Forelimb muscle (tissue), 1 donor: ENCODE measurements at regions not wholly inside any gene's neighbourhood (a gene's known extent, or its start where the extent isn't known, plus 50 kb on each side); places are given as distances from the start of the nearest gene placed in this dataset.

ENCODE experiments used
- DNase-seq: peaks from one replicate; pipeline ENCODE4 v3.0.0-alpha.2; 2013; ENCODE audit warnings: low read depth

DNA sequence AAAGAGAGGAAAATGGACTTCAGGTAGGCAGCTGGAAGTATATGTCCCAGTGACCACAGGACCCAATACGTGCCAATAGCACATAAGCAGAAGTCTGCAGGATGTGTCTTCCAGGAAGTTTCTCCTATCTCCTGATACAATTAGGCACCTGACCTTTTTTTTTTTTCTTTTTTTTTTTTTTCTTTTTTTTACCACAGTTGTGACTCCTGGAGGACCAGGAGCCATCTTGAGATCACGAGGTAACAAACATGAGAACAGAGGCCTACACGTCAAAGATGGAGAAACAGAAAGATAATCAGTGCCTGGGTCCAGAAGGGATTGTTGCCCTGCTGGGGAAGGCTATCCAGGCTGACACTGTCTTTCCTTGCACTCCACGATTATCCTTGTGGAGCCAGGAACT lies 312.4 kb upstream of the NEBL start:
- no peak for DNase-seq

DNA sequence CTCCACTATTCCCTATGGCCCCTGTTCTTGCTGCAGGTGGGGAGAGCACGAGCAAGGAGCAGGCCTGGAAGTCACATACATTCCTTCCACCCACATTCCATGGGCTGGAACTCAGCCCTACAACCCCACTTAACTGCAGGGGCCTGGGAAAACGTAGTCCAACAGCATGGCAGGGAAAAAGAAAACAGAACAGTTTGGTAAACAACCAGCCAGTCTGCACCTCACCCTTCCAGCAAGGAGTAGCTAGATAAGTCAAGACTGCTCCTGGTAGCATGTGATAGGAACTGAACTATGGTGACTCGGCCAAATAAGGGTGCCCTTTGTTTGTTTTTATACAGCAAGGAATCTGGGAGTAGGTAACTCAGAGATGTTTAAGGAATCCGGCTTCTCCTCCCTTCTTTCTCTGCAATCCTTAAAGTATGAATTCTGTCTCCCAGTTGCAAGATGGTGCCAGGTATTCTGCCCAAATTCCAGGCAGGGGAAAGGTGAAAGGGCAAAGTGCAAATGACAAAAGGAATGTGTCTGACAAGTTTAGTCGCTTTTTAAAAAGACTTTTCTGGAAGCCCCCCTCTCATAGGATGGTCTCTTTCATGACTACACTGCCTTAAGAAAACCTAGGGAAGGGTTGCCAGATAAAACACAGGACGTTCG lies 311.7 kb upstream of the NEBL start:
- DNase-seq: no peak

DNA sequence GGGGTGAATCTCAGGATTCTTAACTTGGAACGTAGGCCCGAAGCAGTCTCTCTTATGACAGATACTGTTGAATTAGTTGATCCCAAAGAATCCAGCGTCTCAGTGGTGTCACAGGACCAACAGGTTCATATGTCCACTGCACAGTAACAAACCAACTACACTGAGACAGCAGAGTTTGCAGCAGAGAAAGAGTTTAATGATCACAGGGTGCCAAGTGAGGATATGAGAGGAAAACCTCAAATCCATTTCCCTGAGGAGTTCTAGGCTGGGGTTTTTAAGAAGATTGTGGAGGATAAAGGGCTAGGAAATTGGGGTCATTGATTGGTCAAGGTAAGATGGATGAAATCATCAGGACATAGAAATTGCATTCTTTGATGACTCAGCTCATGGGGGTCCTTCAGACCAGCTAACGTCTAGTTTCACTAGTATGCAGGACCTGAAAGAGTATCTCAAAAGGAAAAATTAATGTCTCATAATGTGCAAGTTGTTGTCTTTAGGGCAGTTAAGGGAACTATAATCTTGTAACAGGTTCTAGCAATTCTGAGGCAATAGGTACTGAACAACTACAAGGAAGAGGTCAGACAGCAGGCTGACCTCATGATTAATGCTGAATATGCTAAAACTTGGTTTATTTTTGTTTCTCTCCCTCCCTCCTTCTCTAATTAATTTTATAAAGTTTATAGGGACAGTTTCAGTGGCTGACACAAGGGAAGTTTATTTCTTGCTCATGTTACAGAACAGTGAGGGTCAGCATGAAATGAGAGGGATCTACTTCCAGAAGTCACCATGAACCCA lies 310.9 kb upstream of the NEBL start:
- DNase-seq: no peak

DNA sequence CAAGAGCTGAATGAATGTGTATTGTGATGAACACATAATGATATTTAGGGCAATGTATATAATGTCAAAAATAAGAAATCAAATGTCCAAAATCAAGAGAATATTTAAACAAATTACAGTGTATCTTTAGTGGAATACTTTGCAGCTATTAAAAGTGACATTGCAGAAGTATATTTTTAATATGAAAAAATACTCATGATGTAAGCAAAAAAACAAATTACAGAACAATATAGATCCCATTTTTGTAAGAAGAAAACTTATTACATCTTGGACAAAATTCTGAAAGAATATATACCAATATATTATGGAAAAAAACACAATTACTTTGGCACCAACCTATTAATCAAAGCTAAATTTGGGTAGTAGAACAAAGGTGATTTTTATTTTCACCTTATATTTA lies 308.2 kb upstream of the NEBL start:
- DNase-seq: no peak

DNA sequence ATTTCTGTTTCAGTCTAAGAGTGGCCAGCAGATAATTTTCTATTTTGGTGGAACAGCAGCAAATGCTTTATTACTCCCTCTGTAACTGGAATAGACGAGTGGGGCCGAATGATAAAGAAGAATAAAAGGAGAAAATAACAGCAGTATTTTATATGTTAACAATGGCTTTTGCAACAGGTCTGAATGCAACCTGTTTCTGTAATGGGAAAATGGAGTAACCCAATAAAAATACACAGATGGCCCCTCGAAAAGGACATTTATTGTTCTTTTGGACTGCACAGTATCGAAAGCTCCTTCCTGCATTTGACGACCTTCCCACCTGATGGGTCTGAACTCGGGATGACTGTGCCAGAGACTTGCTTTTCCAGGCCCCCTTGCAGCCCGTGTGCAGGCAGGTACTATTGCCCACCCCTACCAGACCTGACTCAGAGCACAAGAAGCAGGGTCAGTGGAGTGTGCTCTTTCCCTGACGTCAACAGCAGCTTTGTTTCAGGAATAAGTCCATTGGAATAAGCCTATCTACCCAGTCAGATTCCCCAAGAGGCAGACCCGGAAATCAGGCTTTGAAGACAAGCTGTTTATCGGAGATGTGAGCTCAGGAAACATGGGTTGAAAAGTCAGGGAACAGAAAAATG lies 306.5 kb upstream of the NEBL start:
- no peak for DNase-seq

DNA sequence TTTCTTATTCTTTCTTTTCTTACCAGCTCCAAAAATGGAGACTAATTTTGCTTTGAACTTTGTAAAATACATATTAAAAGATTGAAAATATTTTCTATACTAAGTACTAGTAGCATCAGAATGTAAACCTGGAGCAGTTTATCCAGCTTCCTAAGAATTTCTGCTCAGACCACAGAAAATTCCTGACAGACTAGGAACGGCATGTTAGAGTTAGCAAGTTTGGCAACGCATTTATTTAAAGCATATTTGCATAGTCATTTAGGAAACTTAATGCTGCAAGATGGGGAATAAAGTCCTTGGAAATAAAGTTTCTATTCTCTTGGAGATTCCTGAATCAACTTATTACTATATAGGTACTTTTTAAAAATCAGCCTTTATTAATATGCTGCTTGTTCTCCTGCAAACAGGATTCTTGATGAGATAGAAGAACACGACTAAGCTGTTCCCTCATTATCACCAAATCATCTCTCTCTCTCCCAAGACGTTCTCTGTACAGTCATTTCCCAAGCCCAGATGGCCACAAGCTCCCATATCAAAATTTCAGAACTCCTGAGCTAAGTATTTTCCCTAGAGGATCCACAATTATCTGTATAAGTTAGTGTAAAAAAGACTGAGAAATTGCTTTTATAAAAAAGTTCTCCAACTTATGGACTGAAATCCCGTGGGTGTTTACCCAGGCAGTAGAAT lies 305.8 kb upstream of the NEBL start:
- no peak for DNase-seq

DNA sequence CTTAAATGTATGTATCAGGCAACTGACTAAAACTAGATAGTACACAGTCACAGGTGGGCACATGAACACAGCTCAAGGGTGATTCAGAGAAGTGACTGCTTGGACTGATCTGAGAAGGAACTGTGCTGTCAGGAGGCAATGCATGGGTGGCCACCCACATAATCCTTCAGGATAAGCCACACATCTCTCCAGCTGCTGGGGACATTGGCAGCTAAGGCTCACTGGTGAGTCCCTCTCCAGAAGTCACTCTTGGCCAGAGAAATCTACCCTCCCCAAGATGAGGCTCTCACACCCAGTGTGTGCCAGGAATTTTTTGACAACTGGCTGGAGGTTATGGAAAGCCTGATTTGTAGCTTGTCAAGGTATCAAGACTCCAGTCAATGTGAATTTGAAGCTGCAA lies 302.4 kb upstream of the NEBL start:
- no peak for DNase-seq

DNA sequence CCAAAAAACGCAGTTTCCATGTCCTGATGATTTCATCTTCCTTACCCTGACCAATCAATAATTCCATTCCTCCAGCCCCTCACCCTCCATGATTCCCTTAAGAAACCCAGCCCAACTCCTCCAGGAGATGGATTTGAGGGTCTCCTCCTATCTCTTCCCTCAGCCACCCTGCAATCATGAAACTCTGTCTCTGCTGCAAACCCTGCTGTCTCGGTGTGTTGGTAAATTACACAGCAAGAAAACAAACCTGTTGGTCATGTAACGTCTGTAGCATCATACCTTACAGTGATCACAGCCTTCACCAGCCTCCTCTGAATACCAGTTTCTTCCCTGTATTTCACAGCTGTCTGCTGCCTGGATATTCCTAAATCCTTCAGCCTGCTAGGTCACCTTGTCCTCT lies 300.7 kb upstream of the NEBL start:
- no peak for DNase-seq

DNA sequence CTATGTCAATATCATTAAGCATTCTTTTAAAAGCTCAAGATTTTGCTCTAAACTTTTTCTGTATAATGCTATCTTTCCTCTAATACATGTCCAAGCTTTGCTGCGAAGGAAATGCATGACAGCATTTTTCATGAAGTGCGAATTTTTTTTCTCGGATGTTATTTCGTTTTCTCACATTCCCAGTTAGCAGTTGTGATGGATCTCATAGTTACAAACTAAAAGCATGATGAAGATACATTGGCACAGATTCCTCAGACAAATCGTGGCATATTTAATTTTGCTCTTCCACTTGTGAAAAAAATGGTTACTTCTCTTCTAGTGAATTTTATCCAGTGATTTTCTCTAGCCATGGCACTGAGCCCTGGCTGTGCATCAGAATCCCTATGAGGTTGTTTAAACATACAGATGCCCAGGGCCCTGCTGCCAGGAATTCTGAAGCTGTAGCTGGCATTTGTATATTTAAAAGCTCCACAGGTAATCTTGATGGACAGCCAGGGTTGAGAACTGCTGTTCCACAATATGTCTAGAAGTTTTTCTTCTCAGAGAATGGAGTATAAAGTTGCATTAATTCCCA lies 299.8 kb upstream of the NEBL start:
- DNase-seq: no peak

DNA sequence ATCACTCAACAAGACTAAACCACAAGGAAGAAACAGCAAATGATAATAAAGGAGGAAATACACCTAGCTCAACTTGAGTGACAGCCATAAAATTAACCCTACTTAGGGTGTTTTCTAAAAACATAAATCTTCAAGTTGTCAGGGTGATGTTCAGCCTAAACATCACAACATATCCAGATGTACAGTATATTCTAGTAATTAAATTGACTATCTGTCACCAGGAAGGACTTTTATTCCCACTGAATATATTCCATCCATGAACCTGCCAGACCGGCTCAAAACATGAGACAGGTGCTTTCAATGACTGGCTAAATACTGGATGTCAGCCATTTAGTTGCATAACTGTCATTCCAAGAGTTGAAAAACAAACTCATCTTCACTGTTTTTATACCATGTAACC lies 298.1 kb upstream of the NEBL start:
- DNase-seq: no peak

DNA sequence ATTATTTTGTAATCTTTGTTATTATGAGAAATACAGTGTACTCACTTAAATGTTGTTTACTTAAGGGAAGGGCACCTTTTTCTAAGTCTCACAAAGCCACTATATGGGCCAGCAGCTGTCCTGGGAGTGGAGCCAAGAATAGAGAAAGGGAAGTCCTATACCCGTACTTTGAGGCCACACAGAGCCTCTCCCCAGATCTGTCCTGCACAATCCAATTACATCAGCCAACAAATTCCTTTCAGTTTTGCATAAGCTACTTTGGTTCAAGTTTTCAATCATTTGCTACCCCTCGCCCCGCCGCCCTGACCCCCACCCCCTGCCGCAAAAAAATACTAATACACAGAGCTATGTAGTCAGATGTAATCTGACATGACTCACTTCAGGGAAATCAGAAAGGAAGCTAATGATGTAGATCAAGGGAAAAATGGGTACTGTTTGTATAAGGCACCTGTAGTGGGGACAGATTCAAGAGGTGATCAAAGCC lies 297.4 kb upstream of the NEBL start:
- DNase-seq: no peak

DNA sequence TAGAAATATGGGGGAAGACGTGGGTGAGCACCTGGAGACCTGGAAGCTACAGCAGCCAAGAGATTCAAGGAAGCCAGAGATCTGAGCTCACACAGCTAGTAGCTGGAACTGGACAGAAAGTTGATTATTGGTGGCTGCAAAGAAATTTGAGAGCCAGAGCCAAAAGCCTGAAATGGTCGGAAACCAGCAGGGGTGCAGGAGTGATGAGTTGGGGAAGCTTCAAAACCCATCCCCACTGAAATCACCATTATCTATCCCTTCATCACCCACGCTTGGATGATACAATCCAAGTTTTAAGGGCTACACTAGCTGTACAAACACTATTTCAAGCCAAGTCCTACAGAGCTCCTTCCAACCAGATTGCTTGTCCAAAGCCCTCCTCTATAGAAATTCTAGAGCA lies 296.1 kb upstream of the NEBL start:
- no peak for DNase-seq

DNA sequence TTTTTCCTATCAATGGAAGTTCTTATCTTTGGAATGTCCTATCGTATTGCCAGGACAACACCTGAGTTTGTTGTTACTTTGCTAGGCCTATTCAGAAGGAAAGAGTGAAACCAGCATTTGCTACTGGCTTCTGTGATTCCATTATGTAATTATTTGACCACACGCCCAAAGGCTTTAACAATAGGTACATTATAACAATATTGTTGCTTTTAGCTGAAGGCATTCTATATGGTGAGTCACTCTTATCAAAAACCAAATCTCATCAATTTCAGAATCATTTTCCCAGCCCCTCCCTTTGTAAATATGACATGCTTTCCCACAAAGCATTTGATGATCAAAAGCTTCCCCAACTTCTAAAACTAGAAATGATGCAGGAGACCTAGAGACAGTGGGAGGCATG lies 294.4 kb upstream of the NEBL start:
- DNase-seq: no peak

DNA sequence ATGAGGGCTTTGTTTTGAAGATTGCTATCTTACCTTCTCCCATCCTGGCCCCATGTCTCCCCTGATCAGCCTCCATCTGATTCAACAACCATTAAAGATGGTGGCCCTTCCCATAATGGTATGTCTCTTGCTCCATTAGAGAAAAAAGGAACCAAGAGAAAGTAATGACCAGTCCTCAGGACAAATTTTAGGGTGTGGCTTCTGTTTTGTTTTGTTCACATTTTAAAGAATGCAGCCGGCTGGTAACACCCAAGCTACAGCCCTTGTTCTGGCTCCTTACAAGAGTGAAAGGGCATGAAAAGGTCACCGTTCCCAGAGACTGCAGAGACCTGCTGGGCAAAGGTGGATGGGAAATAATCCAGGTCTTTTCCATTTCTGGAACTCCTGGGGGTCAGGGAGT lies 287.9 kb upstream of the NEBL start:
- no peak for DNase-seq

DNA sequence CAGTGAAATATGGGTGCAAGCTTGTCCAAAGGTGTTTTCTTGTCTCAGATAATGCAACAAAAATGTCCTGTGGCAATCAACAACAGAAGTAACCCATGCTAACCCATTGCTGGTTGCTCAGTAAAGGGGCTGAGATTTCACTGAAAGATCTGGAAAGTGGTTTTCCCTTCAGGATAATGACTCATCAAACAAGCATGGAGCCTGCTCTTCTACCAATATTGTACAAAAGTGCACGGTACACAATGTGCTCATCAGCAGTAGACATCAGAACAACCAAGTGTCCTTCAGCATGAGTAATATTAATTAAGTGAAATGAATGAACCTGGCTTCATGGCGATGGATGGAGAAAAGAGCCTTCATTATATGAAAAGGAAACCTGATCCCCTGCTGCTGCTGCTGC lies 287.1 kb upstream of the NEBL start:
- no peak for DNase-seq

DNA sequence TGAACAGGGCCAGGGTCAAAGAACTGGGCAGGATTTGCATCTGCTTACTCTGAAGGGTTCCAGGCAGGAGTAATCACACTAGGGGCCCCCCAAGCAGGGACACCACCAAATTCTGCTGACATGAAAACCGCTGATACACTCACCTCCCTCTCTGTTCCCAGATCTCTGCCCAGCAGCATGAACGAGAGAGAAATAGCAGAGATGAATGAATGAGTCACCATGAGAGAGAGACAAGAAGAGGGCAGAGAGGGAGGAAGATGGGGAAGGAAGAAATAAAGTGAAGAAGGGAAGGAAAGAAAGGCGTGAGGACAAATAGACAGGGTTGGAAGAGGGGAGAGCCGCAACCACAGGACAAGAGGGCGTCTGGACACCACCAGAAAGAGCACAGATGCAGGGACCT lies 285.9 kb upstream of the NEBL start:
- no peak for DNase-seq

DNA sequence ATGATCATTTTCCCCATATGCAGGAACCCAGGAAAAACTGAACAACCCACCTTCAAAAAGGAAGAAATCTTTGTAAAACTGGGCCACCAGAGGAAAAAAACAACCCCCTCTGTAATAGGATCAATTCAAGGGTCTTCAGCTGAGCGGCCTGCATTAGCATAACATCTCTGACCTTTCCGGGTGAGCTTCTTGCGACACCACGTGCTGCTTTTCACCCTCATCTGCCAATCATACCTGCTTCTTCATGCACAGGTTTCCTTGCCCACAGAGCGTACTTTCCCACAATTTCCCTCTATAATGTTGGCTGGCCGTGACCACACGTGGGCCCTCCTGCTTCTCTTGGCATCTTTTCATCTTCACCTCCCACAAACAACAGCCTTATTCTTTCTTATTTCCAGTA lies 284.3 kb upstream of the NEBL start:
- no peak for DNase-seq

DNA sequence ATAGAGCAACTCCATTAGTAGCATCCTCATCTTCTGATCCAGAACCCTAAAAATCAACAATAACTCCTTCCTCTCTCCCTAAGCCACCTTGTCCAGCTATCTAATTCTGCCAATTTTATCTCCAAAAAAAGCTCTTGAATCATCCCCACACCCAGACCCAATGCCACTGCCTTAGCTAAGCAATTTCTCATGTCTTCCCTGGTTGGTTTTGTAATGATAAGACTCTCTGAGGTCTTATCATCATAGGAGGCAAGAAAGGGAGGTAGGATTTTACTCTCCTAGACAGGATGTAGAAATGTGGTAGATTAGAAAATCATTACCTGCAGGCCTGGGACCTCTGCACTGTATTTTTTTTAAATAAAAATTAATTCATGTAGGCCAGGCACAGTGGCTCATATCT lies 283.5 kb upstream of the NEBL start:
- DNase-seq: no peak

DNA sequence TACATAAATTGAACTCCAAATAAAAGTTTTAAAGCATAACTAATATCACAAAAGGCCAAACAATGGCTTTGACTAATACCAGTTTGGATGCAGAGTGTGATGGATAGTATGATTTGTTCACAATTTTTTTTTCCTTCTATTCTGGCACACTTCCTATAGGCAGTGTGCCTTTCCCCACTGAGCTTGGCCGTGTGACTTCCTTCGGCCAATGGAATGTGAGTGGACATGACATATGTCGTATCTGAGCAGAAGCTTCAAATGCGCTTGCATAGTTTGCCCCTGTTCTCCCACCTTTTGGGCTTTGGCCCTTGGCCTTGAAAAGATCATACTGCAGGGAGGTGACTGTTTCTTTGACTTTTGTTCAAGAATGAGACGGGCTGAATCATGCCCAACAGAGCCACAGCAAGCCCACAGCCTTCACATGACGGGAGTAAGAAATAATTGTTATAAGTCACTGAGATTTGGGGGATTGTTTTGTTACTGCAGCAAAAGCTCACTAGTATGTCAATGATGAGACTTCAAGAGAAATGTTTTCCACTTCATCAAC lies 279.9 kb upstream of the NEBL start:
- no peak for DNase-seq

DNA sequence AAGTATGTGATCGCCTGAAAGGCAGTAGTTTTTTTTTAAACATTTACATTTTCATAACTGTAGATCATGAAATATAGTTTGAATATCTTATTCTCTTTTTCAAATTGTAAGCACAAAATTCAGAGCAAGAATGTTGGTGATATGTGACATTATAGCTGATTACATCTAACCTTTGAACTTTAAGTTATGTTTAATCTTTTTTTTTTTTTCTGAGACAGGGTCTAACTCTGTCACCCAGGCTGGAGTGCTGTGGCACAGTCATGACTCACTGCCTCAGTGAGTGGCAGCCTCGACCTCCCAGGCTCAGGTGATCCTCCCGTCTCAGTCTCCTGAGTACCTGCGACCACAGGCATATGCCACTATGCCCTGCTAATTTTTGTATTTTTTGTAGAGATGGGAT lies 278.7 kb upstream of the NEBL start:
- no peak for DNase-seq

DNA sequence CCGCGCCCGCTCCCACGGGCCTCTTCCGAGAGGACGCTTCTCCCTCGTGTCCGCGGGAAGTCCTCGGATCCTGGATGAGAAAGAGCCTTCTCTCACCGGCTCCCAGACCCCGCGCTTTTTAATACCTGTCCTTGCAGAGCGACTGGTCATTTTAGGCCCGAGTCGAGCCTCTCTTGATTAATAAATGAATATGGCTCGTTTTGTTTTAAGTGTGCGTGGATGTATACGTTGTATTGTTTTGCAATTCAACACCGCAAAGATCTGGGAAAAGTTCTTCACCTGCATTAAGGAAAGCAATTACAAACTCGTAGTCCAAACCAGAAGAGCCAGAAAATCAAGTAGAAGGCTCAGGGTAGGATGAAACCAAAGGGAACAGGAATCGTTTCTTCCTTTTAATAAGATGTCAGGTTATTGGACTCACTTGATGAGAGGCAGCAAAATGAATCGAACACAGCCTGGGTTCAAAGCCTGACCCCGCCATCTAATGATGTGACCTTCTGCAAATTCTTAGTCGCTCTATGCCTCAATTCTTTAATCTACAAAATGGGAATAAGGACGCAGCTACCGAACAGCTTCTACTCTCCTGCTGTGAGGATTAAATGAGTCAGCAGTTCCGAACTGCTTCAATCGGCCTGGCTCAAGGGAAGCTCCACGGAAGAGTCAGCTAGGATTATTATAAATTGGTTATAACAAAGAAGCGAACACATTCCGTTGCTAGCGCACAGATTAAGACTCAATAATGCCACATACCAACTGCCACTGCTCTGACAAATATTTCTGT lies 277.8 kb upstream of the NEBL start:
- no peak for DNase-seq
